Stimulated activated CD4-positive, alpha-beta T cell treated with anti-CD3 and anti-CD28 coated beads, Interleukin-4, amount 100 ng/mL, for 24 hours (primary cell): ENCODE measurements at regions not wholly inside any gene's neighbourhood (a gene's known extent, or its start where the extent isn't known, plus 50 kb on each side); places are given as distances from the start of the nearest gene placed in this dataset.
"Not testable (repeated sequence)": the region's sequence is repeated elsewhere in the genome, so short reads cannot be mapped to it uniquely, and the experiment has no call there.

Source experiments
- DNase-seq: peaks from one replicate; pipeline ENCODE4 v3.0.0-alpha.2; 2020

DNA sequence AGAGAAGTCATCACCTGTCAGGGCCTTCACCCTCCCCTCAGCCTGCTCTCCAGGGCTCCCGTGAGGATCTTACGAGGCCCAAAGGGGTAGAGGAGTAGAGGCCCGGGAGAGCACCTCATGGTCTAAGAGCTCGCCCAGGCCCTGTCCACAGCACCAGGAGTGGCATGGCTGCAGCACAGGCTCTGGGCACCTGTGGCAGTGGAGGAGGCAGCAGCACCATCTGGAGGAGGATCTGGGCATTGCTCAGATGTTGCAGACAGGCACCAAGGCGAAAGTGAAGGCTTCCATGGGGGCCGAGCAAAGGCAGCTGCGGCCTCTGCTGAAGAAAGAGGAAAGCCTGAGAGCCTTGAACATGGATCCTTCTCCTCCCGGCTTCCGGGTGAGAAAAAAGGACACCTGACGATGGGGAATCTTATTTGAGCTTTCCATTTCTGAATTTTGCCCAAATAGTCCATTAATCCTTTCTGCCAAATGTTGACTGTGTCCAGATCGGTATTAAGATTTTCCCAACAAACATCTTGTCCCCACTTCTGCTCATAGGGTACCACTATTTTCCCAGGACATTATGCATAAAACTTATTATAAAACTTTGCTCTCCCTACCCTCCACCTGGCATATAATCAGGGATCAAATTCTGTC is 604.7 kb downstream of the PTPRC start:
- DNase-seq: peak; percentile 78

DNA sequence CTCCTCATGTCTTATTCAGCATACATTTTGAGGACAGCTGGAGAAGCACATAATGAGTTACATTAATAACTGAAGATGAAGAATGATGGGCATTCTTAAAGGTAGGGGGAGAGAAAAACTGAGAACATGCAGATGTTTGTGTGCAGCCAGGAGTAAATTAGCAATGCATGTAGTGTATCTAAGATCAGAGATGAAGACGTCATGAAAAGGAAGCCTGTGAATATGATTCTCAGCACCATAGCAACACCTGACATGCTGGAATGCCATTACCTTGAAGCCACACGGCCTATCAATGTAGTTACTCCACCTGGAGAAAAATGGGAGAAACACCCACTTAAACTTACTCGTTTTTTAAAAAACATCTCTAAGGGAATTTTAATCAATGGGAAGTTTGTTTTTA is 607.1 kb downstream of the PTPRC start:
- no peak for DNase-seq

DNA sequence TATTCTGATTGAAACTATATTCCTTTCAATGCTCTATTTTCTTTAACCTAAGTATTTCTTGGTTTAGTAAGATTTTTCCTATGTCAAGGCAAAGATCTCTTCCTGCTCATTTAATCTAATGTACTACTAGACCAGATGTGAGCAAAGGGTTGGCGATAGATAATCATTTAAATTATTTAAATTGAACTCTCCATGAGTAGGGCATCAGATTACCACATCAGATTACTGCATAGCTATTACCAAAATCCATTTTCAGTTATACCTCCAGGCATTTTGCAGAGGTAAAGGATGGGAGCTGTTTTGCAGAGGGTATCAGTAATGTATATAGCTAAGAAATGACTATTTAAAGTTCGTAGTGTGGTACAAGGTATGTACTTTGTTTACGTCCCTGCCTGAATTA is 607.9 kb downstream of the PTPRC start:
- DNase-seq: no peak

DNA sequence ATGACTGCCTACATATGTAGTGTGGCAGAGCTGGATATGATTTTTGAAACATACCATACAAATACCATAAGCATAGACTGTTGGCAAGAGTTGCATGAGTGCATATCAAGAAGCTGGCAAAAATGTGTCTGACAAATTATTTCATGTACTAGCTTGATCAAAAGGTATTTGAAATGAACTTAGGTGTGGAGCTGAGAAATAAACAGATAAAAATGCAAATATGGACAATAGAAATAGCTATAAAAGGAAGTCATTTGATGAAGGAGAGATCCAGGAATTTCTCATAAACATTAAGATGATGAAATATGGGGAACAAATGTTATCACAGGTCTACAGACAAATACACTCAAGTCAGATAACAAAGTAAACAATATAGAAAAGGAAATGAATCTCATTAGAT is 609.1 kb downstream of the PTPRC start:
- no peak for DNase-seq

DNA sequence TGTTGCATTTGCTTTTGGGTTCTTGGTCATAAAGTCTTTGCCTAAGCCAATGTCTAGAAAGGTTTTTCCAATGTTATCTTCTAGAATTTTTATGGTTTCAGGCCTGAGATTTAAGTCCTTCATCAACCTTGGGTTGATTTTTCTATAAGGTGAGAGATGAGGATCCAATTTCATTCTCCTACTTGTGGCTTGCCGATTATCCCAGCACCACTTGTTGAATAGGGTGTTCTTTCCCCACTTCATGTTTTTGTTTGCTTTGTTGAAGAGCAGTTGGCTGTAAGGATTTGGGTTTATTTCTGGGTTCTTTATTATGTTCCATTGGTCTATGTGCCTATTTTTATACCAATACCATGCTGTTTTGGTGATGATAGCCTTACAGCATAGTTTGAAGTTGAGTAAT is 615.2 kb downstream of the PTPRC start:
- DNase-seq: not testable (repeated sequence)

DNA sequence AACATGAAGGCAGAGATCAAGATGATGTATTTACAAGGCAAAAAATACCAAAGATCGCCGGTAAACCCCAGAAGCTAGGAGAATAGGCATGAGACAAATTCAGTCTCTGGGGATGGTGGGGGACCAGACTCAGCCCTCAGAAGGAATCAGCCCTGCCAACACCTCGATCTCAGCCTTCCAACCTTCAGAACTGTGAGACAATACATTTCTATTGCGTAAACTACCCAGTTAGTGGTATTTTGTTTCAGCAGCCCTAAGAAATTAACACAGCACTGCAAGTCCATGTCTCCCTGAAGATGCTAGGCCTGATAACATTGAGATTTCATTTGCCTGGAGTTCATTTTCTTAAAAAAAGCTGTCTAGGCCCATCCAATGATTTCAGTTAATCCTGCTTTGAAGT is 622.5 kb downstream of the PTPRC start:
- DNase-seq: no peak

DNA sequence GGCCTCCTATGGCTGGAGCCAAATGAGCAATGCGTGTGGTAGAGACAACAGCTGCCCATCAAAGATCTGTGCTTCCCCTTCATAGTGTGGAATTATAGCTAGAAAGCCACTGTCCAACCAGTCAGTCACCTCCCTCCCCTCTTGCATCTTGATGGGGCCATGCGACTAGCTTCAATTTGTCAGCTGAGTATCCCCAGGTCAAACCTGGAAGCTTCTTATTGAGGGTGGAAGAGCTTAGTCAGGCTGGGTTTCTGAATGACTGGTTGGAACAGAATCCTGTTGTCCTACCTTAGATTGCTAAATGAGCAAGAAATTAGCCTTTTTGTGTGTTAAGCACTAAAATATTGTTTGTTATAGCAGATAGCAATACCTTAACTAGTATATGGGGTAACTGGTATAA is 625.4 kb downstream of the PTPRC start:
- no peak for DNase-seq

DNA sequence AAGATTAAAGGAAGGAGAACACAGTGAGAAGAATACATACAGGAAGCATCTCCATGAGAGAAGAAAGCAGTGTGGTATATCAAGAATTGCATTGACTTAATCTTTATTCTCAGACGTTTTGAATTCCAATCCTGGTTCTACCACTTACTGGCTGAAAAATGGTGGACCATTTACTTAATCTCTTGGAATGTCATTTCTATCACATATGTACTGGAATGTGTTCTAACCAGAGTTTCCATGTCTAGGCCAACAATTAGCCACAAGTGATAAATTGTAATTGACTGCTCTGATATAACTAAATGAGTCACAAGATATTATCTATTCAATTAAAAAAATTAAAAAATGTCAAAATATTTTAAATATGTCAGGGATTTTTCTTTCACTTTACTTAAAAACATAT is 626.1 kb downstream of the PTPRC start:
- DNase-seq: no peak

DNA sequence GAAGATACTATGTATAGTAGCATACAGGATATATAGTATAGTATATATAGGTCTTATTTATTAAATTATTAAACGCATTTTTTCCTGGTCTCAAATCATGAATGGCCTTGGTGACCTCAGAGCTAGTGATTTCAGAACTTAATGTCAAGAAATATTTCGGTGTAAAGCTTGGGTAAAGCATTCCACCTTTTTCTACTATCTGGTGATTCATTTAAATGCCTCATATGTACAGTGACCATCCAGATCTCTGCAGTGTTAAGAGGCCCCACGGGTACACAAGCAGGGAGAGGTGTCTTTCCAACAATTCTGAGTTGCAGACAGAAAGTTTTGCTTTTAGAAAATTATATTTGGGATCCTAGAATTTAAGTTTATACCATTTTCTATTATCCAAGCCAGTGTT is 626.5 kb downstream of the PTPRC start:
- DNase-seq: no peak

DNA sequence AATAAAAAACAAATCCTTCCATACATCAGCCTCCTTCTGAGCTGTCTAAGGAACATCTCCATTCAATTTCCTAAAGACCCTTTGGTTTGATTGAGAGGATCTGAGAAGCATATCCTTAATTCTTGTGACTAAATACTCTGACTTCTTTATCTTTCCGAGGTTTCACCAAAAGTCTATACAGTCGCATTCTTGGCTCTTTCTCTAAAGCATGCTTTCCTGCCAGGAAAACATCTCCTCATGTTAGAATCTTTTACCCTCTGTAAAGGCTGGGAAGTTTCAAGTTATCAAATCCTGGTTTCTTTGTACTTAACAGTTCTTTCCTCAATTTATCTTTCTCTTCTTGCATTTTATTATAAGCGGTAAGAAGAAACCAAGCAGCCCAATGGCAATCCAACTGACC is 630.4 kb downstream of the PTPRC start:
- no peak for DNase-seq

DNA sequence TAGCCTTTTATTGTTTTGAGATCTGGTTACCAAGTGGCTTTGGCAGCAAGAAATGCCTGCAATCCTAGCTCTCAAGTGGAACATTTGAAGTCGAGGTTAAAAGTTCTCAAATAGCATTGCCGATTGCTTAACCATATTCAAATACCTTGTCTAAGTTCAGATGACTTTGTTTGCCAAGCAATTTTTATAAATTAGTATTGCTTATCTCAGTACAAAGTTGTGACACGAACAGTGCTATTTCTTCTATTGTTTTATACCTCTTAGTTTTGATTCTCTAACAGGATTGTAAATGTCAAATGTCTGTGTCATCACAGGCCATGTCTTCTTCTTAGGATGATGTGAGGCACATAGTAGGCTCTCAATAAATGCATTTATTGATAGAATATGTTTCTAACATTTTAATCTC is 633.3 kb downstream of the PTPRC start:
- DNase-seq: no peak

DNA sequence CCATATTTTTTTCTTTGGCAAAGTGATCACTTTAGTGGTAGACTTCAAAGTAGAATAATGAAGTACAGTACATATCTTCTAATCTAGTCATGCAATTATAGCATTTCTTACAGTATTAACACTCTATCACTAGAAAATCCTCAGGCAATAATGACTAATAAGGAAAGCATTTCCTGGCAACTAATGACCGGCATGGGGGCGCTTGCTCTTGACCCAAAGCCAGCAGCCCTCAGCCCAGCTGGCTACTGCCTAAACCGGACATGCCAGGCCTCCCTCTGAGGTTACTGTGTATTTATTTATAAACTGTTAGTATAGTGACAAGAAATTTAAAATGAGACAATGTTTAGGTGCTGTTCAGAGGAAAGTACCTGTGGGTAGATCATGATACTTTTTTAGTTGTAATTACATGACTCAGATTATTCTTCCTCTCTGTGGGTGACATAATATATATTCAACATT is 633.8 kb downstream of the PTPRC start:
- no peak for DNase-seq

DNA sequence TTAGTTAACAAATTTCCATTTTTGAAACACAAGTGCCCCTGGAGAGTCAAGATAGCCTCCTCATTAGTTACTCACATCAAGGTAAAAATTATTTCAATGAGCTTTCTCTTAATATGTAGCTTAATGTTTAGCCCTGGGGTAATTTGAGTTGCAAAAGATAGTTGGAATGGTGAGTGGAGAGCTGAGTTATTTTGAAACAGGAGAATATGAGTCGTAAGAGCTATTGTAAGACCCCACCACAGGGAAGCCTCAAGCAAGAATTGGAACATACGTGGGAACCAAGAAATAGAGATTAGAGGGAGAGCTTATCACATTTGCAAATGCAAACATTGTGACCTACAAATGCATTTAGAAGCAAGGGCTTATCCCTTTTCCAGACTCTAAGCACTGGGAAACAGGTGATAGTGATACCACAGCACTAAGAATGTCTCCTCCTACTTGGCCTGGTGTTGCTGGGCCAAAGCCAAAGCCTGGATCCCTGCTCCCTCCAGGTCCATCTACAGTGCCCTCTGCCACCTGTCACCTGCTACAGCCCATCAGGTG is 635.1 kb downstream of the PTPRC start:
- no peak for DNase-seq

DNA sequence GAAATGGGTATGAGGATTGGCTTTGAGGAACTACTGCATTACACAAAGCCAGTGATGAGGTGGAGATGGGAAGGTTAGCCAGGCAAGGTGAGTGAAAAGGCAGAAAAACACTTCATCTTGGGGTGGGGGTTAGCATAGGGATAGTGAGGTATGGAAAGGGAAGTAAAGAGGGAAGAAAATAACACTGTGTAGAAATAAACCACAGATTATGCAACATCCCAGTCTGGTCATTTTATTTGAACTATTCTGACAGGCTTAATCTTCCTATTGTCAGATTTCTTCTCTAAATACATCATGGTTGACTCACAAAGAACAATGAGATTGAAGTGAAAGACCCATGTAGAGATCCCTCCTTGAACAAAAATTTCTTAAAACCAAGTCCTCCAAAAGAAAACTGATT is 640.2 kb downstream of the PTPRC start:
- DNase-seq: no peak

DNA sequence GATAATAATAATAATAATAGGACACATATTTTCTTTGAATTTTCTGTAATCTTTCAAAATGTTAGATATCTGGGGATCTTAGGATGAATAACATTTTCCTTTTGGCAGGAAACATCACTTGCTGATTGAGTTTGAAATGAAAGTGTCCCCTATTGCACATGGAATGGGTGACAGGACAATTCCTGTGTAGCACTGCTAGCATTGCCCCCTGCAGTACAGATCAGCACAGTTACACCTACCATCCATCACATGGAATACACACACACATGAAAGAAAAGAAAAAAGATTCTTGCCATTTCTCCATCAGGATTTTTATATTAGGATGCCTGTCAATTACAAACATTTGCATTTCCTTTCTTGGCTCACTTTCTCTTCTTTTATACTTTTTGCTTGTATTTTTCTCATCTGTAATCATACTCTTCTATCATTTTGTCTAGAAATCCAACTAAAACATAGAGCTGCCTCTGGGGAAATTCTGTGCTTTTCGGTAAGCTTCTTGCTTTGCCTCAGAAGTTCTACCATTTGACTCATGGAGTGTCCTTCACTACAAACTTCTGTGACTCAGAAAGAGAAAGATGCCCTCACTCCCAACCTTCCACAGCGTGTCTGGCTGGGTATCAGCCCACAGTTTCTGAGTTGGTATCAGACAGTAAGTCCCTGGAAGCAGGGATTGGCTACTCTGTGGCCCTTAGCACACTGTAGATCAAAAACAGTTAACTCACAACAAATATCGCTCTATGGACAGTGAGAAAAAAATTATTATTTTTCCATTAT is 641.2 kb downstream of the PTPRC start:
- DNase-seq: no peak

DNA sequence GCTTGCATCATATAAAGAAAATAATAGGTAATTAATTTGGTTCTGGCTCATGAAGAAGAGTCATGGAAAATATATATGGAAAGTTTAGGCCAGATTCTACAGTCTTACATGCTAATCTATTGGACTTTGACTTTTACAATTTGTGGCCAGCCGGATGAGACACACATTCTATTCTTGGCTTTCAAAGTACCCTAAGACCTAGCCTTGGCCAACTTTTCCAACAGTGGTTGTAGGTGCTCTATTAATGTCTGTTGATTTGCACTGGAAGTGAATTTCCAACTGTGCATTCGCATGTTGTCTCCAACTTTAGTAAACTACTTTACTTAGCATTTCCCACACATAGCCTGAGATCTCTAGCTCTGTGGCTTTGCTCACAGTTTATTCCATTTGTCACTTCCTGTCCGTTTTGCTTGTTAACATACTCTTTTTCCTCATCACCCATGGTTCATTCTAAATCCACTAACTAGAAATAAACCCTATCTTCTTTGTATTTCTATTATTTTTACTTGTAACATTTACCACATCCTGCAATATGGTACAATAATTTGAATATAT is 644.0 kb downstream of the PTPRC start:
- no peak for DNase-seq

DNA sequence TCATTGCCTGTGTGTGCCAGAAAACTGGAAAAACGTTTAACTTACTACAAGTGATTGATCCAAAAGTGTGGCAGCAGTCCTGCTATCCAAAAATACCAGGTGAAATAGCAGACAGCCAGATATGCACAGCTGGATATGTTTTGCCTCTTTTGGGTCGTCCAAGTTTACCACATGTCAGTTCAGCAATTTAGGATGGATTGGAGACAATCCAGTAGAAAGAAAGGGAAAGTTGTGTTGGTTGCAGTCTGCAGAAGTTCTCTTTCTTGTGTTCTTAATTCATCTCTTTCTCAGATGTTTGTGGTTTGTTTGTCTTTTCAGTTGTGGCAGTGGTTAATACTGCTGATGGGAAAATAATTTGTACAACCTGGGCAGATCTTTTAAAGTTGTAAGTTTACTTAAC is 645.0 kb downstream of the PTPRC start:
- no peak for DNase-seq

DNA sequence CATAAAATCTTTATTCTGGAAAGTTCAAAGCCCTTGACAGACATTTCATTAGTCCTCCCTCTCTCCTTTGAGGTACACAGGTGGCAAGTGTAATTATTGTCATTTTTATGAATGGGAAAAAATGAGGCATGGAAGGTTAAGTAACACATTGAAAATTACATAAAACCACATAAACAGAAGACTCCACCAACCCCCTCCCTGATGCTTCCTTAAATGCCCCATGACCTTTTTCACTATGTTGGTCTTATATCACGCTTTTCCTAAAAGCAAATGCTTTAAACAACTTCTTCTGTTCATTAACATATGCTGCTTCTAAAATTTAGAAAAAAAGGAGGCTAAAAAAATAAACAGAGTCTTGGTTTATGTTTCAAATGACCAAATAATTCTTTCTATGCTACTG is 648.4 kb downstream of the PTPRC start:
- DNase-seq: no peak

DNA sequence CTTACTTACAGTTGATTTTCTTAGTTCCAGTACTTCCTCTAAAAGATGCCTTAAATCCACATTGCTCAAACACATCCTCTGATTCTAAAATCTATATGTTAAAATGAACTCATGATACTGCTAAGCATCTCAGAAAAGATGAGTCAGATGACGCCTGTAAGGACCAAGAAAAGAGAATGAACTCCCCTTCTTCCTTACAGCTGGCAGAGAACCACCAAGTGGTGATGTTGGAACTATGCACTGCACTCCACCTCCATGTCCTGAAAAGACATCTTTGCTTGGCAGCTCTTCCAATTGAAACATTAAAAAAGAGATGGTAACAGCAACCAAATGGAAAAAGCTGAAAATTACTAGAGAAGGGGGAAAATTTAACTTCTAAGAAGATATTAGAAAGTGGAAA is 648.8 kb downstream of the PTPRC start:
- DNase-seq: no peak

DNA sequence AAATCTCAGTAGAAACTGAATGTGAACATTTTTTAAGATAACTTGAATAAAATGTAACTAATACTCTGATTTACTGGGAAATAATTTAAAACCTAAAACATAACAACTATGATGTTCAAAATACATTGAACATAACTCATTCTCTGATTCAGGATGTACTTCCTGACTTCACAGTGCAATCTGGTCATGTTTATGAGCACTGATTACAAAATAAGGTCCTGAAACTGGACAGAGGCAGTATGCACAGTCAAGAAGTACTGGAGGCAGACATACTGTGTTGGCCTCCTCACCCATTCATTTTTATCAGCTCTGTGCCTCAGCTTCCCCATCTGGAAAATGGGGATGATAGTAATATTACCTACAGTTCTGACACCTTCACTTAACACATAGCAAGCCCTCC is 651.3 kb downstream of the PTPRC start:
- no peak for DNase-seq

DNA sequence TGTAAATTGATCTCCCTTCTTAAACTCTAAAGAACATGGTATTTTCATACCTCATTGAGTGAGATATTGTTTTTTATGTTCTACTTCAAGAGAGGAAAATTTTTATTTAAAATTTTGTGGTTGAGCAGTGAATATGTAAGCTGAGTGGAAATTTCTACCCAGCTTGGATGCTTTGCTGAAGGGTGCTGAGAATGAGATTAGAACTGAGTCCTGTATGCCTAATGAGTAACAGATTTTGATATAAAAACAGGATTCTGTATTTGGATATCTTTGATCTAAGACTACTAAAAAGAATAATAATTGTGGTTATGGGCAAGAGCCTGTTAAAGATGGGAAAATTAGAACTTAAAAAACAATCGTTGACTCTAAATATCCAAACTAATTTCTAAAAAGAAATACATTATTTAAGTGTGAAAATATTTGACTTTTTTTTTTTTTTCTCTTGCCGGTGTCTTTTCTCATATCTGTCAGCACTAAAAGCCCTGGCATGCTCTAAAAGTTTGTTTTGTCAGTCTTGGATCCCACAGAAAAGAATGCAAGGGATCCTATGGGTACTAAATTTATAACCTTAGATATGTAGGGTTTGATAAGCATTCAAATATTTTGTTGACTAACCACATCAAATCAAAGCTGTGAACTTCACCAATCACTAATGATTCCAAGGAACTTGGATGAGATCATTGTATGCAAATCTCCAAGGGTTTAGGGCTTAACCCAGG is 652.3 kb downstream of the PTPRC start:
- no peak for DNase-seq

DNA sequence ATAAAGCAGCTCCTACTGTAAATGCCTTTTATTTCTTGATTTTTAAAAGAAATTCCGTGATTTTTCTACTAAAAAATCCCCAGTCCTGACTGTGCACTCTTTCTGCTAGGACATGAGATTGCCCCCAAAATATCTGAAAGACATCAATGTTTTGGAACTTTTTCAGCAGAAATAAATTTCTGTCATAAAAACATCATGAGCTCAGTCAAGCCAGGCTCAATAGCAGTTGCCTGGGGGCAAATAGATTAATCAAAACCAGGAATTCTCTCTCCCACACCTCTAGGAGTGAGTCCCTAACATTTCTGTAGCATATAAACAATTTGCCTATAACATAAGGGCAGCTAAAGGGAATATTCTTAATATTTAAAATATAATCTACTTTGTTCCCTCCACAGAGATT is 654.1 kb downstream of the PTPRC start:
- no peak for DNase-seq

DNA sequence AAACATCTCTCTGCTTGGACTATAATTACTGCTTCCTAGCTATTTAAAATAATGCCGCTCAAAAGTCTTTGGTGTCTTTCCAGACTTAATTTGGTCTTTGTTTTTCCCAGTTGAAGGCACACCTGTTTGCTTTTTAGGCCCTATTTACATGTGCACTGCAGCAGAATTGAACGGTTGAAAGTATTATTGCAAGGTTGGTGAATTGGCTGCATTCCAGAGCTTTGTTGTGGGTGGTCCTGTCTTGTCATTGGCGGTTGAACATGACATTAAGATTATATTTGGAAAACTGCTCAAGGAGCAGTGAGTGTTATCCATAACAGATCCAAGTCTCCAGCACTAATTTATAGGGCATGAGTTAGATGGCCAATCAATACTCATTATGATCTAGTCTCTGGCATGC is 656.3 kb downstream of the PTPRC start:
- no peak for DNase-seq

DNA sequence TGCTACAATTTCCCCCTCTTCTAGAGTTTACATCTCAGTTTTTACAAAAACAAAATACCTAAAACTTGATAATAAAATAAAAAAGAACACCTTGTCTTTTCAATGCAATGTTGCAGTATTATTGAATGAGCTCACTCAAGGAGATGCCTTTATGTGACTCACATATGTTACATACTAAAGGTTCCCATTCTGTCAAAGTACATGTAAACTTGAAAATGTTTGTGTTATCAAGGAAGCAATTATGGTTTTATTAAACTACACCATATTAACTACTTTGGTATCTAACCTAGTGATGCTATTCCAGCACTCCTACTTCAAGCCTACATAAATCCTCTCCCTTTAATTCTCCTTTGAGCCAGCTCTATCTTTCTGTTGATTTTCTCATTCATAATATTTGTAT is 658.3 kb downstream of the PTPRC start:
- no peak for DNase-seq
